Neural cell (in vitro differentiated cells): ENCODE measurements at regions not wholly inside any gene's neighbourhood (a gene's known extent, or its start where the extent isn't known, plus 50 kb on each side); places are given as distances from the start of the nearest gene placed in this dataset.

Experiments used
- H2AFZ ChIP-seq: fragments of 200-600, 300-800 bp; sonication (generic), shearing (Covaris generic); 2 replicates; pipeline ENCODE4 v1.6.0; 2014; ENCODE audit warnings: low read depth, mild to moderate bottlenecking, antibody characterized with exemption, low read length, moderate library complexity
- H3F3A ChIP-seq: fragments of 200-600 bp; shearing (Covaris generic); 2 replicates; pipeline ENCODE4 v1.6.1; 2016; ENCODE audit warnings: mild to moderate bottlenecking, moderate library complexity, mixed read lengths, antibody characterized with exemption, low read length; ENCODE audit not compliant: insufficient read depth, poor library complexity, severe bottlenecking
- H3K27ac ChIP-seq: fragments of 200-600, 300-800 bp; sonication (generic), shearing (Covaris generic); 2 replicates; pipeline ENCODE4 v1.5.1; 2014; ENCODE audit warnings: mild to moderate bottlenecking, low read length, moderate library complexity
- H3K27me3 ChIP-seq: fragments of 300-800, 200-600 bp; sonication (generic), shearing (Covaris generic); 2 replicates; pipeline ENCODE4 v1.6.0; 2014; ENCODE audit warnings: mild to moderate bottlenecking, low read depth, low read length, moderate library complexity; ENCODE audit not compliant: insufficient read depth
- H3K36me3 ChIP-seq: fragments of 300-800, 200-600 bp; sonication (generic), shearing (Covaris generic); 2 replicates; pipeline ENCODE4 v1.5.1; 2014; ENCODE audit warnings: mild to moderate bottlenecking, antibody characterized with exemption, low read length, moderate library complexity; ENCODE audit not compliant: insufficient read depth
- H3K4me2 ChIP-seq: fragments of 300-800, 200-600 bp; sonication (generic), shearing (Covaris generic); 2 replicates; pipeline ENCODE4 v1.6.0; 2014; ENCODE audit warnings: mild to moderate bottlenecking, low read length
- H3K4me3 ChIP-seq: fragments of 300-800, 200-600 bp; sonication (generic), shearing (Covaris generic); 2 replicates; pipeline ENCODE4 v1.5.1; 2014; ENCODE audit warnings: mild to moderate bottlenecking, low read length, moderate library complexity
- H3K79me2 ChIP-seq: fragments of 200-600 bp; shearing (Covaris generic); replicated peaks from 2 replicates; pipeline ENCODE4 v1.6.0; 2014; ENCODE audit warnings: mild to moderate bottlenecking, low read length, moderate library complexity; ENCODE audit not compliant: insufficient read depth
- H3K9ac ChIP-seq: fragments of 300-800, 200-600 bp; sonication (generic), shearing (Covaris generic); 2 replicates; pipeline ENCODE4 v1.6.1; 2016; ENCODE audit warnings: mild to moderate bottlenecking, low read length, mixed read lengths
- H3K9me2 ChIP-seq: fragments of 200-600 bp; shearing (Covaris generic); 2 replicates; pipeline ENCODE4 v1.6.1; 2016; ENCODE audit warnings: mild to moderate bottlenecking, low read length, mixed read lengths; ENCODE audit not compliant: insufficient read depth
- H3K9me3 ChIP-seq: fragments of 200-600, 300-800 bp; sonication (generic), shearing (Covaris generic); 2 replicates; pipeline ENCODE4 v1.6.1; 2016; ENCODE audit warnings: mild to moderate bottlenecking, mixed run types, low read length, moderate library complexity, mixed read lengths
- H4K20me1 ChIP-seq: fragments of 200-600 bp; shearing (Covaris generic); 2 replicates; pipeline ENCODE4 v1.6.1; 2016; ENCODE audit warnings: mild to moderate bottlenecking, mixed run types; ENCODE audit not compliant: insufficient read depth
- CTCF ChIP-seq: fragments of 450-650 bp; IDR thresholded peaks from 2 replicates; pipeline ENCODE4 v1.5.1; 2014; ENCODE audit warnings: antibody characterized with exemption, mild to moderate bottlenecking, moderate library complexity; ENCODE audit not compliant: poor library complexity, severe bottlenecking
- EP300 ChIP-seq: fragments of 450-650 bp; conservative IDR thresholded peaks from 2 replicates; pipeline ENCODE4 v1.6.1; 2014; ENCODE audit warnings: antibody characterized with exemption, mild to moderate bottlenecking, moderate library complexity; ENCODE audit not compliant: poor library complexity, severe bottlenecking
- EZH2 ChIP-seq: fragments of 200-600, 300-800 bp; shearing (Covaris generic), sonication (generic); IDR thresholded peaks from 2 replicates; pipeline ENCODE4 v1.6.1; 2014; ENCODE audit warnings: antibody characterized with exemption, low read length, borderline replicate concordance, mild to moderate bottlenecking; ENCODE audit not compliant: insufficient read depth, poor library complexity, severe bottlenecking
- MXI1 ChIP-seq: fragments of 450-650 bp; conservative IDR thresholded peaks from 2 replicates; pipeline ENCODE4 v1.6.1; 2014; ENCODE audit warnings: antibody characterized with exemption, mild to moderate bottlenecking; ENCODE audit not compliant: poor library complexity, severe bottlenecking
- POLR2AphosphoS5 ChIP-seq: IDR thresholded peaks from 2 replicates; pipeline ENCODE4 v1.6.1; 2012
- RAD21 ChIP-seq: fragments of 450-650 bp; conservative IDR thresholded peaks from 2 replicates; pipeline ENCODE4 v1.6.1; 2014; ENCODE audit warnings: antibody characterized with exemption, mild to moderate bottlenecking, moderate library complexity
- REST ChIP-seq: IDR thresholded peaks from 2 replicates; pipeline ENCODE4 v1.6.1; 2012; ENCODE audit warnings: borderline replicate concordance
- TAF1 ChIP-seq: IDR thresholded peaks from 2 replicates; pipeline ENCODE4 v1.6.1; 2012; ENCODE audit warnings: low read depth

- Histone ChIP-seq H3K4me3 (no peak overlapping the region), H3K9me2 (no peaks in the 10 kb centered on the region), H3K9me3 (no peaks in the 10 kb centered on the region), H3K27ac (no peak overlapping the region), H3K79me2 (no peaks in the 10 kb centered on the region), H3F3A (no peaks in the 10 kb centered on the region), H3K36me3 (no peaks in the 10 kb centered on the region), H4K20me1 (no peaks in the 10 kb centered on the region), H3K27me3 (no peaks in the 10 kb centered on the region), H2AFZ (no peak overlapping the region), H3K4me2 (no peak overlapping the region), H3K9ac (no peak overlapping the region)
- TF ChIP-seq MXI1 (no peak), POLR2AphosphoS5 (no peak), EZH2 (no peak), CTCF (no peak), EP300 (no peak), TAF1 (no peak), RAD21 (no peak)
These were observed 395.3 kb downstream of the PREX1 start for GRCh38 chr20:48432494-48432832.

- Histone ChIP-seq H3K9ac (no peak overlapping the region), H3K27ac (no peak overlapping the region), H3K4me3 (no peak overlapping the region), H3K36me3 (no peaks in the 10 kb centered on the region), H3F3A (no peaks in the 10 kb centered on the region), H2AFZ (no peak overlapping the region), H3K9me3 (no peaks in the 10 kb centered on the region), H4K20me1 (no peaks in the 10 kb centered on the region), H3K4me2 (no peak overlapping the region), H3K27me3 (no peaks in the 10 kb centered on the region), H3K79me2 (no peaks in the 10 kb centered on the region), H3K9me2 (no peaks in the 10 kb centered on the region)
- TF ChIP-seq POLR2AphosphoS5 (no peak), CTCF (no peak), TAF1 (no peak), REST (no peak)
These were observed 395.9 kb downstream of the PREX1 start for GRCh38 chr20:48431653-48432493.
